ENCODE measurements at regions not wholly inside any gene's neighbourhood (a gene's known extent, or its start where the extent isn't known, plus 50 kb on each side); places are given as distances from the start of the nearest gene placed in this dataset.

DNA sequence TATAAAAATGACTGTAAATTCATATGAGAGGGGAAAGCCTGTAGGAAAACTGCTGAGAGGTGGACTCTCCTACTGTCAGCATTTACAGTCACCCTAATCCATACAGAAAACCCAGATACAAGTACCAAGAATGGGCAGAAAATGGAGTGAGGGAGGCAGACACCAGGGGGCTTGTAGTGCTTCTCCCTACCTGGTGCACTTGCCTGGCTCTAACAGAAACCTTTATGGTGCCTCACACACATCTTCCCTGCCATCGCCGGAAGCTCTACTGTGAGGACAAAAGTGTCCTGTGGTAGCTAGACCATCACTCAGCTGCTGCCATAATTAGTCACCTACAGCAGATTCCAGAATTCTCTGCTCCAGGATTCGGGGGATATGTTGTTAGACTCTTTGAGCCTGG is 441.3 kb downstream of the TFAP2B start:
- TF ChIP-seq, protein P1, sequence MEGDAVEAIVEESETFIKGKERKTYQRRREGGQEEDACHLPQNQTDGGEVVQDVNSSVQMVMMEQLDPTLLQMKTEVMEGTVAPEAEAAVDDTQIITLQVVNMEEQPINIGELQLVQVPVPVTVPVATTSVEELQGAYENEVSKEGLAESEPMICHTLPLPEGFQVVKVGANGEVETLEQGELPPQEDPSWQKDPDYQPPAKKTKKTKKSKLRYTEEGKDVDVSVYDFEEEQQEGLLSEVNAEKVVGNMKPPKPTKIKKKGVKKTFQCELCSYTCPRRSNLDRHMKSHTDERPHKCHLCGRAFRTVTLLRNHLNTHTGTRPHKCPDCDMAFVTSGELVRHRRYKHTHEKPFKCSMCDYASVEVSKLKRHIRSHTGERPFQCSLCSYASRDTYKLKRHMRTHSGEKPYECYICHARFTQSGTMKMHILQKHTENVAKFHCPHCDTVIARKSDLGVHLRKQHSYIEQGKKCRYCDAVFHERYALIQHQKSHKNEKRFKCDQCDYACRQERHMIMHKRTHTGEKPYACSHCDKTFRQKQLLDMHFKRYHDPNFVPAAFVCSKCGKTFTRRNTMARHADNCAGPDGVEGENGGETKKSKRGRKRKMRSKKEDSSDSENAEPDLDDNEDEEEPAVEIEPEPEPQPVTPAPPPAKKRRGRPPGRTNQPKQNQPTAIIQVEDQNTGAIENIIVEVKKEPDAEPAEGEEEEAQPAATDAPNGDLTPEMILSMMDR (IDR thresholded peaks at IDR 0.05; ENCODE audit: low read depth, low read length, poor library complexity, severe bottlenecking), result no peak
- no peak for TF ChIP-seq EZH2phosphoT487 (IDR thresholded peaks at IDR 0.05; ENCODE audit: borderline replicate concordance, low read length)
